ENCODE measurements at regions not wholly inside any gene's neighbourhood (a gene's known extent, or its start where the extent isn't known, plus 50 kb on each side); places are given as distances from the start of the nearest gene placed in this dataset.
"Not testable (repeated sequence)": the region's sequence is repeated elsewhere in the genome, so short reads cannot be mapped to it uniquely, and the experiment has no call there.

DNA sequence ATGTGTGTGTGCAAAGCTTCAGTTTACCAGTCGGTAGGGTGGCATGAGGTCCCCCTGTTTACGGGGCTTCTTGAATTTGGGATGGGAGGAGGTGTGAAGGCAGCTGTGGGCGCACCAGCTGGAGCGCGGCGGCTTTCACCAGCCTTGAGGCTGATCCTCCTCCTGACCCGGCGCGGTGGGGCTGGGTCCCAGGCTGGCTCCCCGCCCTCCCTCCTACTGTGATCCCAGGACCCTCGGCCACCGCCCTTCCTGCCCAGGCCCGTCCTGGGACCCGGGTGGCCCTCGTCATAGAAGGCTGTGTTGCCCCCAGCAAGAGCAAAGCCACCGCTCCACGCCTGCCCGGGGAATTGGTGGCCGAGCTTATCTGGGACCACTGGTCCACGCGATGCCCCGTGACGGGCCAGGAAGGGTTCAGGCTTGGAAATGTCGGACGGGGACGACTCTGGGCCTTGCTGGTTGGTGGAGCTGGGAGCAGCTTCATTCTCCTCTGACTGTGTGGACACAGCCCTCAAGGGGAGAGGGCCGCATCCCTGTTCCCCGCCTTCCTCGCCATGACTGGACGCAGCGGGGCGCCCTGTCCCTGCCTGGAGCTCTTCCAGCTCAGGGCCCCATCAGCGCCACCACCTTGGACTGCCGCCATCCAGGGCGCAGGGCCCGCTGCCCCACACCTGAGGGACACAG, 271.1 kb upstream of the IRX1 start:
- ChIA-PET POLR2A (no interaction called here), CTCF (no interaction called here)
- TF ChIP-seq, protein P1, sequence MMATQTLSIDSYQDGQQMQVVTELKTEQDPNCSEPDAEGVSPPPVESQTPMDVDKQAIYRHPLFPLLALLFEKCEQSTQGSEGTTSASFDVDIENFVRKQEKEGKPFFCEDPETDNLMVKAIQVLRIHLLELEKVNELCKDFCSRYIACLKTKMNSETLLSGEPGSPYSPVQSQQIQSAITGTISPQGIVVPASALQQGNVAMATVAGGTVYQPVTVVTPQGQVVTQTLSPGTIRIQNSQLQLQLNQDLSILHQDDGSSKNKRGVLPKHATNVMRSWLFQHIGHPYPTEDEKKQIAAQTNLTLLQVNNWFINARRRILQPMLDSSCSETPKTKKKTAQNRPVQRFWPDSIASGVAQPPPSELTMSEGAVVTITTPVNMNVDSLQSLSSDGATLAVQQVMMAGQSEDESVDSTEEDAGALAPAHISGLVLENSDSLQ (IDR thresholded peaks at IDR 0.05): no peak
- TF ChIP-seq LEF1 (IDR thresholded peaks at IDR 0.05; ENCODE audit: borderline replicate concordance) (no peak), BHLHE40 (IDR thresholded peaks at IDR 0.05; ENCODE audit: borderline replicate concordance) (no peak), HDGF (IDR thresholded peaks at IDR 0.05; ENCODE audit: borderline replicate concordance) (no peak), NFRKB (IDR thresholded peaks at IDR 0.05) (no peak), TARDBP (IDR thresholded peaks at IDR 0.05) (no peak), FOXK2 (IDR thresholded peaks at IDR 0.05) (no peak), L3MBTL2 (conservative IDR thresholded peaks at IDR 0.05) (no peak), FOXM1 (IDR thresholded peaks at IDR 0.05; ENCODE audit: borderline replicate concordance) (no peak), FOXA1 (IDR thresholded peaks at IDR 0.05) (no peak), CTBP1 (IDR thresholded peaks at IDR 0.05; ENCODE audit: borderline replicate concordance) (no peak), ELF4 (IDR thresholded peaks at IDR 0.05) (no peak), SP1 (IDR thresholded peaks at IDR 0.05) (no peak), SUZ12 (IDR thresholded peaks at IDR 0.05) (no peak)
- DNase-seq (ENCODE audit: extremely low spot score): no peak

DNA sequence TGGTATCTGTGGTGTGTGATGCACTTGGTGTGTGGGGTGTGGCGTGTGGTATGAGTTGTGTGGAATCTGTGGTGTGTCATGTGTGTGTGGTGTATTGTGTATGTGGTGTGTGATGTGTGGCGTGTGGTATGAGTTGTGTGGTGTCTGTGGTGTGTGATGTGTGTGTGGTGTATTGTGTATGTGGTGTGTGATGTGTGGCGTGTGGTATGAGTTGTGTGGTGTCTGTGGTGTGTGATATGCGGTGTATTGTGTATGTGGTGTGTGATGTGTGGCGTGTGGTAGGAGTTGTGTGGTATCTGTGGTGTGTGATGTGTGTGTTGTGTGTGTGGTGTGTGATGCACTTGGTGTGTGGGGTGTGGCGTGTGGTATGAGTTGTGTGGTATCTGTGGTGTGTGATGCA, 271.7 kb upstream of the IRX1 start:
- POLR2A ChIA-PET; DNase-seq (ENCODE audit: extremely low spot score); CTCF ChIA-PET: not testable (repeated sequence)

DNA sequence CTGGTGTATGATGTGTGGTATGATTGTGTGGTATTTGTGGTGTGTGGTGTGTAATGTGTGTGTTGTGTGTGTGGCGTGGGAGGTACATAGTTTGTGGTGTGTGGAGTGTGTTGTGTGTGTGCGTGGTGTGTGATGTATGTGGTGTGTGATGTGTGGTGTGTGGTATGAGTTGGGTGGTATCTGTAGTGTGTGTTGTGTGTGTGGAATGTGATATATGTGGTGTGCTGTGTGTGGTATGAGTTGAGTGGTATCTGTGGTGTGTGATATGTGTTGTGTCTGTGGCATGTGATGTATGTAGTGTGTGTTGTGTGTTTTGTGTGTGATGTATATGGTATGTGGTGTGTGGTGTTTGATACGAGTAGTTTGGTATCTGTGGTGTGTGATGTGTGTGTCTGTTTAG, 272.5 kb upstream of the IRX1 start:
- CTCF ChIA-PET: no interaction called here
- TF ChIP-seq SUZ12 (IDR thresholded peaks at IDR 0.05) (no peak), NFRKB (IDR thresholded peaks at IDR 0.05) (no peak), BHLHE40 (IDR thresholded peaks at IDR 0.05; ENCODE audit: borderline replicate concordance) (no peak), ELF4 (IDR thresholded peaks at IDR 0.05) (no peak), FOXK2 (IDR thresholded peaks at IDR 0.05) (no peak), HDGF (IDR thresholded peaks at IDR 0.05; ENCODE audit: borderline replicate concordance) (no peak), TARDBP (IDR thresholded peaks at IDR 0.05) (no peak), SP1 (IDR thresholded peaks at IDR 0.05) (no peak), ARNT (IDR thresholded peaks at IDR 0.05) (no peak), L3MBTL2 (conservative IDR thresholded peaks at IDR 0.05) (no peak), FOXA1 (IDR thresholded peaks at IDR 0.05) (no peak), ZNF384 (IDR thresholded peaks at IDR 0.05) (no peak), CTBP1 (IDR thresholded peaks at IDR 0.05; ENCODE audit: borderline replicate concordance) (no peak), LEF1 (IDR thresholded peaks at IDR 0.05; ENCODE audit: borderline replicate concordance) (no peak), FOXM1 (IDR thresholded peaks at IDR 0.05; ENCODE audit: borderline replicate concordance) (no peak)
- TF ChIP-seq, protein P1 (IDR thresholded peaks at IDR 0.05): no peak
- POLR2A ChIA-PET: no interaction called here

DNA sequence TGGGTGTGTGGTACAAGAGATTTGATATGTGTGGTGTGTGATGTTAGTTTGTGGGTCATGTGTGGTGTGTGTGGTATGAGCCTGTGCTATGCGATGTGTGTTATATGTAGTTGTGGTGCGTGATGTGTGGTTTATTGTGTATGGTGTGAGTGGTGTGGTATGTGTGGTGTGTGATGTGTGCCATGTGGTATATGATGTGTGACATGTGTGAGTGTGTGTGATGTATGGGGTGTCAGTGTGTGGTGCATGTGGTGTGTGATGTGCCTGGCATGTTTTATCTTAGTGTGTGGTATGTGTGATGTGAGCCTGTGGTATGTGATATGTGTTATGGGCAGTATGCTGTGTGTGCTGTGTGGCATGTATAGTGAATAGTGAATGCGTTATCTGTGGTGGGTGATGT, 273.0 kb upstream of the IRX1 start:
- CTCF ChIA-PET: no interaction called here

More for the DNA sequence above, 272.5 kb upstream of the IRX1 start:
- no peak for DNase-seq (ENCODE audit: extremely low spot score)

DNA sequence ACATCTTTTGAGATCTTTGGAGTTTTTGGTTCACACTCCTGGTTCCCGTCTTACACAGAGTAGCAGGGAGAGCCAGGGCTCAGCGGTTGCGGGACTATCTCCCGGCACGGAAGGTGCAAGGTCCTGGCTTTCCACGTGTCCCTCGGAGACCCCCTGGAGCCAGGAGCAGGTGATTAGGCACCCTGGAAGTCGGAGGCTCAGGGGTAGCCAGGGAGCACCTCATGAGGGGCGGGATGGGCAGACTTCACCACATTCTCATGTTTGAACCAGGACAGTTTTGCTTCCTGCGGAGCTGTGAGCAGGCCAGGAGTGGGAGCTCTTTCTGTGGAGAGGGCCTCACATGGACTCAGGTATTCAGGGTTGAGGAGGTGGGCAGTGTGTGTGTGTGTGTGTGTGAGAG, 273.7 kb upstream of the IRX1 start:
- ChIA-PET POLR2A (no interaction called here), CTCF (no interaction called here)
- no peak for DNase-seq (ENCODE audit: extremely low spot score)
- TF ChIP-seq ELF4 (IDR thresholded peaks at IDR 0.05) (no peak), ARNT (IDR thresholded peaks at IDR 0.05) (no peak), CTBP1 (IDR thresholded peaks at IDR 0.05; ENCODE audit: borderline replicate concordance) (no peak), L3MBTL2 (conservative IDR thresholded peaks at IDR 0.05) (no peak), BHLHE40 (IDR thresholded peaks at IDR 0.05; ENCODE audit: borderline replicate concordance) (no peak), NFRKB (IDR thresholded peaks at IDR 0.05) (no peak), SP1 (IDR thresholded peaks at IDR 0.05) (no peak)

More for the DNA sequence above, 273.0 kb upstream of the IRX1 start:
- TF ChIP-seq CTBP1 (IDR thresholded peaks at IDR 0.05; ENCODE audit: borderline replicate concordance) (no peak), ELF4 (IDR thresholded peaks at IDR 0.05) (no peak), FOXM1 (IDR thresholded peaks at IDR 0.05; ENCODE audit: borderline replicate concordance) (no peak), ARNT (IDR thresholded peaks at IDR 0.05) (no peak), ZNF384 (IDR thresholded peaks at IDR 0.05) (no peak), L3MBTL2 (conservative IDR thresholded peaks at IDR 0.05) (no peak), SP1 (IDR thresholded peaks at IDR 0.05) (no peak), TARDBP (IDR thresholded peaks at IDR 0.05) (no peak), HDGF (IDR thresholded peaks at IDR 0.05; ENCODE audit: borderline replicate concordance) (no peak), BHLHE40 (IDR thresholded peaks at IDR 0.05; ENCODE audit: borderline replicate concordance) (no peak), SUZ12 (IDR thresholded peaks at IDR 0.05) (no peak), NFRKB (IDR thresholded peaks at IDR 0.05) (no peak), FOXA1 (IDR thresholded peaks at IDR 0.05) (no peak), FOXK2 (IDR thresholded peaks at IDR 0.05) (no peak), LEF1 (IDR thresholded peaks at IDR 0.05; ENCODE audit: borderline replicate concordance) (no peak)
- TF ChIP-seq, protein P1 (IDR thresholded peaks at IDR 0.05): no peak
- POLR2A ChIA-PET: no interaction called here
- DNase-seq (ENCODE audit: extremely low spot score): no peak

DNA sequence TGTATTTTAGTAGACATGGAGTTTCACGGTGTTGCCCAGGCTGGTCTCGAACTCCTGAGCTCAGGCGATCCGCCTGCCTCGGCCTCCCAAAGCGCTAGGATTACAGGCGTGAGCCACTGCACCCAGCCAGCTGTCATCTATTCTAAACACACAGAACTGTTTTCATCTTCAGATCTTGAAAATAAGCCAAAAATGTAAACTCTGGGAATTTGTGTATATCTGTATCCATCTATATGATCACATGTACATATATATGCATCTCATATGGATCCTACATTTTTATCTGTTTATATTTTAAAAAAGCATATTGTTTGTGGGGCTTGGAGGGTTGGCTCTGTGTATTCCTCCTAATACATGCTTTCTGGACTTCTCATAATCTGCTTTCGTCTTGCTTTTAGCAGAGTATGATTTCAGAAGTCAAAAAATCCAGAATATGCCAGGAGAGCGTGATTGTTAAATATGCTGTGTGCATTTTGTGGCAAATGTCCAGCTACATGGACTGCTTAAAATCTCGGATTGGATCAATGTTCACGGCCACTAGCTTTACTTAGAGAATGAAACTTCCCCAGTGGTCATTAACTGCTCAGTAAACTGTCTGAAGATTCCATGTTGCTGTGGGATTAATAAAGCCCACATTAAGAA, 274.4 kb upstream of the IRX1 start:
- DNase-seq (ENCODE audit: extremely low spot score): no peak
- POLR2A ChIA-PET: no interaction called here
- CTCF ChIA-PET: no interaction called here
- TF ChIP-seq FOXK2 (IDR thresholded peaks at IDR 0.05): no peak
- no peak for TF ChIP-seq ARNT (IDR thresholded peaks at IDR 0.05)
- no peak for TF ChIP-seq SP1 (IDR thresholded peaks at IDR 0.05)
- TF ChIP-seq FOXA1 (IDR thresholded peaks at IDR 0.05): no peak
- TF ChIP-seq, protein P1 (IDR thresholded peaks at IDR 0.05): no peak
- TF ChIP-seq CTBP1 (IDR thresholded peaks at IDR 0.05; ENCODE audit: borderline replicate concordance): no peak
- no peak for TF ChIP-seq HDGF (IDR thresholded peaks at IDR 0.05; ENCODE audit: borderline replicate concordance)
- no peak for TF ChIP-seq FOXM1 (IDR thresholded peaks at IDR 0.05; ENCODE audit: borderline replicate concordance)
- no peak for TF ChIP-seq BHLHE40 (IDR thresholded peaks at IDR 0.05; ENCODE audit: borderline replicate concordance)
- TF ChIP-seq NFRKB (IDR thresholded peaks at IDR 0.05): no peak
- TF ChIP-seq ZNF384 (IDR thresholded peaks at IDR 0.05): no peak
- no peak for TF ChIP-seq TARDBP (IDR thresholded peaks at IDR 0.05)
- TF ChIP-seq L3MBTL2 (conservative IDR thresholded peaks at IDR 0.05): no peak
- no peak for TF ChIP-seq LEF1 (IDR thresholded peaks at IDR 0.05; ENCODE audit: borderline replicate concordance)
- no peak for TF ChIP-seq ELF4 (IDR thresholded peaks at IDR 0.05)
- TF ChIP-seq SUZ12 (IDR thresholded peaks at IDR 0.05): no peak

All from HEK293T (cell line).